Activated T-cell treated with anti-CD3 and anti-CD28 coated beads for 1 hour (primary cell): ENCODE measurements at regions not wholly inside any gene's neighbourhood (a gene's known extent, or its start where the extent isn't known, plus 50 kb on each side); places are given as distances from the start of the nearest gene placed in this dataset.
A peak's percentile ranks its signal among the peaks of the same experiment; 100 is the strongest.
"Not testable (repeated sequence)": the region's sequence is repeated elsewhere in the genome, so short reads cannot be mapped to it uniquely, and the experiment has no call there.

Experiments used
- DNase-seq: peaks from one replicate; pipeline ENCODE4 v3.0.0-alpha.2; 2020; ENCODE audit warnings: low read depth

DNA sequence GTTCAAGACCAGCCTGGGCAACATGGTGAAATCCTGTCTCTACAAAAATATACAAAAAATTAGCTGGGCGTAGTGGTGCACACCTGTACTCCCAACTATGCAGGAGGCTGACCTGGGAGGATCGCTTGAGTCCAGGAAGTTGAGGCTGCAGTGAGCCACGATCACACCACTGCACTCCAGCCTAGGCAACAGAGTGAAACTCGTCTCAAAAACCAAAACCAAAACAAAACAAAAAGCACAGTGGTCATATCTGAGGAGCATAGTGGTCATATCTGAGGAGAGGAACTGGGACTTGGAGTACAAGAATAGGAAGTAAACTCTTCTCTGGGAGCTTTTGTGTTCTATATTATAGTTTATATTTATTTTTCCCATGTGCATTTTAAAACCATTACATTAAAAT lies 275.3 kb upstream of the NOTCH2NLA start:
- not testable (repeated sequence) for DNase-seq

DNA sequence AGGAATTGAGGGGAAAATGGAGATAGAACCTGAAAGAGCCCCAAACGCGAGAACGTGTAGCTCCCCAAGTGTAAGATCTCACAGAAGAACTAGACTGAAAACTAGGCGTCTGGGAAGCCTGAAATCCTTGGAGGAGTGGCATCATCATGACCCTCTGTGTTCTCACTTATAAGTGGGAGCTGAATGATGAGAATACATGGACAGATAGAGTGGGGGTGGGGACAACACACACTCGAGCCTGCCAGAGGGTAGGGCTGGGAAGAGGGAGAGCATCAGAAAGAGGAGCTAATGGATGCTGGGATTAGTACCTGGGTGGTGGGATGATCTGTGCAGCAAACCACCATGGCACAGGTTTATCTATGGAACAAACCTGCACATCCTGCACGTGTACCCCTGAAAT lies 258.7 kb upstream of the NOTCH2NLA start:
- not testable (repeated sequence) for DNase-seq

DNA sequence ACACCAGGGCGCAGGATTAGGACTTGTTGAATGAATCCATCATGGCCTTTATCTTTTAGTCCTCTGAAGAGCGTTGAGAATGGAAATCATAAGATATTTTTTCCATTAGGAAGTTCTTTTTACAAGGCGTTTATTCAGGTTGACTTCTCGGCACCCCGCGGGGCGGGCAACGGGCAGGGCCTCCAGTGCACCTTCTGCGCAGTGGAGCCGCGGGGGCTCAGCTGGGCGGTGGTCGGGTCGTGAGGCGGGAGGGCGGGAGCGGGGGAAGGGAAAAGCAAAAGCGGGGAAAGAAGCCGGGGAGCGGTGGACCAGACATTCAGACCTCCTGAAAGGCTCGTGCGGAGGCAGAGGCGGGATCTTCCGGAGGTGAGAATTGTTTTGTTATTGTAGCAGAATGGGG lies 258.3 kb upstream of the NOTCH2NLA start:
- DNase-seq, result not testable (repeated sequence)

DNA sequence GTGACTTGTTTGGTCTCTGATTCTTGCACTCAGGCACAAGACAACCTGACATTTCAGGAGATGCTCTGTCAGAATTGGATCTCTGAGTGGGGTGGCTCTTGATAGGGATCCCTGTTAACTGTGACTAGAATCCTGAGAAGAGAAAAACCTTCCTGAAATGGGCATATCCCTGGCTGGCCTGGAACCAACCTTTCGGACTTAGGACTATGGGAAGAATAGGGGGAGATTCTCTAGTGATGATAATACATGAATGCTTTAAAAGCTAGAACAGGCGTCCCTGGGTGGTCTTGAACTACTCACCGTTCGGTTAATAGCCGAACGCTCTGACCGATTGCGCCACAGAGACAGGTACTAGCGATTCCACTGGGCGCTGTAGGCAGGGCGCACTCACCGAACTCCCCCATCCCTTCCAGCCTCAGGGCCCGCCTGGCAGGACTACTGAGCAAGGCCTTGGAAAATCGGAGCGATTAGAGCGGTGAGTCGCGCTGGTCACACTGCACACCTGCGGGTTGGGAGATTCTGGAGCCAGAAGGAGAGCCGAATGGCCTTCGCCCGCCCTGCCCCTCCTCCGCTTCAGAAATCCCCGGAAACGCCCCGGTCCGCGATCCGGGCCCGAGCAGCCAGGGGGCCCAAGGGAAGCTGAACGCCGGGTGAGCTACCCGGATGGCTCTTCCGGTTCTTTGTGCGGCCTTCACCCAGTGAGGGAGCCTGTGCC lies 257.6 kb upstream of the NOTCH2NLA start:
- not testable (repeated sequence) for DNase-seq

DNA sequence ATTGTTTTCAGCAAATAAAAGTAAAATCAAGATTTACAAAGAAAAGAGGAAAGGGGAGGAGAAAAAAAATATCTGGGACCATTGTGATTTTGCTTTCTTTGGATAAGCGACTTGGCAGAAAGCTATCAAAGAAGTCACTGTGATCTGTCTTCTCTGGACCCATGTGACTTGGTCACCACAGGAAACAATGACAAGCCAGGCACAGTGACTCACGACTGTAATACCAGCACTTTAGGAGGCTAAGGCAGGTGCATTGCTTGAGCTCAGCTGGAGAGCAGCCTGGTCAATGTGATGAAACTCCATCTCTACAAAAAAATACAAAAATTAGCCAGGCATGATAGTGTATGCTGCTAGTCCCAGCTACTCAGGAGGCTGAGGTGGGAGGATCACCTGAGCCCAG lies 255.4 kb upstream of the NOTCH2NLA start:
- not testable (repeated sequence) for DNase-seq

DNA sequence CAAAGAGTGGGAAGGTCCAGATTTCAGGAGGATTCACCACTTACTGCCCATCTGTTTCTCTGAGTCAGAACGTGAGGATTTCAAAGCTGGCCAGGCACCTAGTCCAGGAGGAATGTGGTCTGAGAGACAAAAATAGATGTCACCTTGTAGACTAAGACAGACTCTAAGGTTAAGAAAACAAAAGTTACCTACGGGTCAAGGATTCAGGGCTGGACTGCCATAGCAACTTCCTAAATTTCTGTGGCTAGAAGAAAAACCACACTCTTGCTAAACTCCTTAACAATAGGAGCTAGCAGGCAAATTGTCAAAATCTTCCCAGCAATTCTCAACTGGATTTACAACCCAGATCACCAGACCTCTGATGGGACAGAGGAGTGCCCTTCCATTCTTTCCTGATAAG lies 250.4 kb upstream of the NOTCH2NLA start:
- DNase-seq, result not testable (repeated sequence)

DNA sequence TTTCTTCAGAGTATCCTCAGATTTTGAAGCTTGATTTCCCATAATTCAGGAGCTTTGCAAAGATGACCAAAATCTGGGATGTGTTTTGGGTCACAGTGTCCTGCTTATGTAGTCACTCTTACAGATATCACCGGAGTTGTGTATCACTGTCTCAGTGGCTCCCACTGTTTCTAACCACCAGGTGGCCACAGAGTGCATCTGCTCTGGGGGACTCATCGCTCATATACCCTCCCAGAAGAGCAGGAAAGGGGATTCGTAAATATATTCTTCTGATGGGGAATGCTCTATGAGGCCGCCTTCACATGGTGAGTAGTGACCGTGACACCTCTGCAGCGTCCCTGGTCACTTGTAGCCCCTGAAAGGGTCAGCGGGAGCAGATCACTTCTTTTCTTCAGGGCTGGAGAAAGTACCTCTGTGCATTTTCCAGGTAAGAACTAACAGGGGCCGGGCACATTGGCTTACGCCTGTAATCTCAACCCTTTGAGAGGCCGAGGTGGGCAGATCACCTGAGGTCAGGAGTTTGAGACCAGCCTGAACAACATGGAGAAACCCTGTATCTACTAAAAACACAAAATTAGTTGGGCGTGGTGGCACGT lies 249.4 kb upstream of the NOTCH2NLA start:
- peak; percentile 2 for DNase-seq

DNA sequence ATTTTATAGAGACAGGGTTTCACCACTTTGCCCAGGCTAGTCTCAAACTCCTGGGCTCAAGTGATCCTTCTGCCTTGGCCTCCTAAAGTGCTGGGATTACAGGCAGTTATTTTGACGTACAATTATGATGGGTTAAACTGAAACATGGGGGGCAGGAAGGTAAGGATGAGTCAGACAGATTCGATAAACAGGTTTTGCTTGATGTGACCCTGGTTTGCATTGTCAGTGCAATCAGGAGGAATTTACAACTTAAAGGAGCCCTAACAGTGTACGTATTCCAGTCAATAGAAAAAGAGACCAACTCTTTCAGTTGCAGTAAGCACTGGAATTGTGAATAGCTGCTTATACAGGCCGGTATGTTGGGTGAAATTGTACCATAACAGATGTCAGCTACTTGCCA lies 246.3 kb upstream of the NOTCH2NLA start:
- DNase-seq, result not testable (repeated sequence)

DNA sequence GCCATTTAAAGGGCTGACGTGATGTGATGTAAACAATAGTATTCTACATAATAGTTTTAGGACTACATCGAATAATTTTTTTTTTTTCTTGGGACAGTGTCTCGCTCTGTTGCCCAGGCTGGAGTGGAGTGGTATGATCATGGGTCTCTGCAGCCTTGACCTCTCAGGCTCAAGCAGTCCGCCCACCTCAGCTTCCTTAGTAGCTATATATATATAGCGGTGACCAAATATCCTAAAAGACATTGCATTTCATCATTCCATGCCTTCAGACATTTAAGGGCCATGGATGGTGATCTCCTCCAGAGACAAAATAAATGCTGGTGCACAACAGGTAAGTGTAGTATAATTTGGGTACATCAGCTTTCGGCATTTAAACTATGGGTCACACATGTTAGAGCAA lies 245.4 kb upstream of the NOTCH2NLA start:
- DNase-seq, result not testable (repeated sequence)

DNA sequence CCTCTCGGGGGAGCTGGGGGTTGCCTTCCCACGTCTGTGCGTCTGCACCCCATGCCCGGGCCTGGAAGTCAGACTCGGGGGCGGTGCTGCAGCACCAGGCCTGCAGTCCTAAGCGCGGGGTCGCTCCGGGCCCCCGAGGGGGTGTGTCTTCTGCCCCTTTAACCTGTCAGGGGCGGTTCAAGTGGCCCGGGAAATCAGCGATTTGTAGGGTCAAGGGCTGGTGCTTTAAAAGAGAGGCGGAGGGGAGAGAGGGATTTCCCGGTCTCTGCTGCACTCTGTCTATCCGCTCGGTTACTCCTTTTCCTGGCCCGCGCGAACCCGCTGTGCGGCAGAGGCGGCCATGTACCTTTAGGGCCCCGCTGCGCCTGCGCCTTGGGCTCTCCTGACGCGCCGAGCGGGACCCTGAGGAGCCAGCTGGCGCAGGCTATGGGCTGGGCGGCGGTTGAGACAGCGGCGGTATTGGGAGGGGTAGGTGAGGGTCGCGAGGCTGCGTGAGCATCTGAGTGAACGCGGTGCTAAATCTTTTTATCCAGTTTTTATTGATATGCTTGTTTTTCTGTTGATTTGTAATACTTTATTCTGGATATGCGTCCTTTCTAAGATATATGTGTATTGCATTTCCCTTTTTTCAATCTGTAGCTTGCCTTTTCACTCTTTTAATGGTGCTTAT lies 243.5 kb upstream of the NOTCH2NLA start:
- peak; percentile 70 for DNase-seq

DNA sequence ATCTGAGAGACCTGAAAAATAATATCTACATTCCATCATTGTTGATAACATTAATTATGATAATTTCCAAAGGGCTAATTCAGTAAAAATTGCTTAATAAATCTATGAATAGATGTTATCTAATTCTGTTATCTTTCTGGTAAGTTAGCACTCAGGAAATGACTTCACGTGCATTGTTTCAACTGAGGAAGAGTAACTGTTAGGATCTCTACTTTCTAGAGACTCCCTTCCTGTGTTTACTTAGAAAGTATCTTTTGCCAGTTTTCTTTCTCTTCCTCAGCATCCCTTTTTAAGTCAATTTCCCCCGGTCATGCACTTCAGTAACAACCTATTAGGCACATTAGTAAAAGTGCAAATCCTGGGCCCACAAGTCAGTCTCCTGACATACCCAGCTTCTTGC lies 231.1 kb upstream of the NOTCH2NLA start:
- DNase-seq, result not testable (repeated sequence)

DNA sequence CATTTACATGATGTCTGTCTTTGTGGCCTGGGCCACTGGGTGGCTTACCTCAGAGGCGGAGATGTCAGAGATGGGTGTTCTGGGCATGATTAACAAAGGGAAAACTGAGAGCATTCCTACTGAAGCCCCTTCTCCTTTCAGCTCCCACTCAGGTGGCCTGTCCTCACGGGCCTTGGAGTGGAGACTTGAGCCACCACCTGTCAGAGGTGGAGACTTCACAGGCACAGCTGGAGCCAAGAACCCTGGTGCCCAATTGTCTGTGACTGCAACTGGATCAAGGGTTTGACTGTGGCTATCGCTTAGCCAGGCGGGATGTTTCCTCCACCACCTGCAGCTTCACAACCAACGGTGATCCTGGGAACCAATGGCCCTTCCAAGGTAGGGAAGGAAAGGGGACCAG lies 230.5 kb upstream of the NOTCH2NLA start:
- not testable (repeated sequence) for DNase-seq

DNA sequence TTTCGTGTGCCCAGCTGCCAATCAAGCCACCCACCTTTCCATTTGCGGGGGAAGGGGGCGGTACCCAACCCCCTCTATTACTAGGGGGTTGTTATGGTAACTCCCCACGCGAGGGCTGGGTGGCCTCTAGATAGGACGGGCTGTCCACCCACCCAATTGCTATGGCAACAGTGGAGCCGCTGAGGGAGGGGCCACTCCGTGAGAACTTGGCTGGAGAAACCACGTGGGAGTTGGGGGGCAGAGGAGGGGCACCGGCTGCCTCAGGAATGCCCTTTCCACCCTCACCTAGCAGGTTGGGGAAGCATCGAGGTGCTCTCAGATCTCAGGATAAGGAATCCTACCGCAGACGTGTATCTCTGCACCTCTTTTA lies 220.0 kb upstream of the NOTCH2NLA start:
- DNase-seq, result not testable (repeated sequence)

DNA sequence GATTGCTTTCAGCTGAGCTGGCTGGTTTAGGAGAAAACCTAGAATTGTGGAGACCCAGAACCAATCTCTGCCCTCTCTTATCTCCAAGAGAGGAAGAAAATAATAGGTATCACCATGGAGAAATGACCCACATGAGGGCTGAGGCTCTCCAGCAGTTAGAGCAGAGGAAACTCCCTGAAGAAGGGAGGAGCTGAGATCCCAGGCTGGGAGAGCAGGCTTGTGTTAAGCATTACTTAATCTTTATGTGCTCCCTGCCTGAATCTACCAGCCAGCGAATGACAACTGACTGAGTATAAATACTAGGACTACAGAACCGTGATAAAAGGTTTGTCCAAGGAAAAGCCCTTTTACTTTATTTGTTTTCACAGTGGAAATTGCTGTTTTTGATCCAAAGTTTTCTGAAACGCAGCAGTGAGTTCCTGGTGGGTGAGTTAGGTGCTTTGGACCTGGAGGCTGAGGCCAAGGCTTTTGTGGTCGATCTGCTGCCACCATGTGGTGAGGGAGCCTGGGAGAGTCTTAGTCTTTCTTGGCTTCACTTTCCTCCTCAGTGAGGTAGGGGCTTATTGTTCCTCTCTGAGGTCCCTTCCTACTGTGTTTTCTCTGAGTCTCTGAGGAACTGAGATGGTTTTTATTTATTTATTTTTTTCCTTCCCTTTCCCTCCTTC lies 219.5 kb upstream of the NOTCH2NLA start:
- peak; percentile 45 for DNase-seq

DNA sequence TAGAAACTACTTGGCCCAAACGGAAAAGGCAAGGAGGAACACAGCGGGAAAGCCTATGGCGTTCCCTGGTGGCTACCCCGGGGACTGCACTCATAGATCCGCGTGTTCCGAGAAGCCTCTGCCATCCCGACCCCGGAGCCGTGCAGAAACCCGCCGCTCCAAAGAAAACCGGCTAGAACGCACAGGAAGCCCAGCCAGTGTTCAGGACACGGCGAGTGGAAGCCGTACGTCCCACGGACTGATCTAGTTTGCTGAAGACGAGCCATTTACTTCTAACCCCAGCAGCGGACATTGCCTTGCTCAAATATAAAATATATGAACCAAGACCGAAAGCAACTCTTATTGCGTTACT lies 215.0 kb upstream of the NOTCH2NLA start:
- DNase-seq, result not testable (repeated sequence)

DNA sequence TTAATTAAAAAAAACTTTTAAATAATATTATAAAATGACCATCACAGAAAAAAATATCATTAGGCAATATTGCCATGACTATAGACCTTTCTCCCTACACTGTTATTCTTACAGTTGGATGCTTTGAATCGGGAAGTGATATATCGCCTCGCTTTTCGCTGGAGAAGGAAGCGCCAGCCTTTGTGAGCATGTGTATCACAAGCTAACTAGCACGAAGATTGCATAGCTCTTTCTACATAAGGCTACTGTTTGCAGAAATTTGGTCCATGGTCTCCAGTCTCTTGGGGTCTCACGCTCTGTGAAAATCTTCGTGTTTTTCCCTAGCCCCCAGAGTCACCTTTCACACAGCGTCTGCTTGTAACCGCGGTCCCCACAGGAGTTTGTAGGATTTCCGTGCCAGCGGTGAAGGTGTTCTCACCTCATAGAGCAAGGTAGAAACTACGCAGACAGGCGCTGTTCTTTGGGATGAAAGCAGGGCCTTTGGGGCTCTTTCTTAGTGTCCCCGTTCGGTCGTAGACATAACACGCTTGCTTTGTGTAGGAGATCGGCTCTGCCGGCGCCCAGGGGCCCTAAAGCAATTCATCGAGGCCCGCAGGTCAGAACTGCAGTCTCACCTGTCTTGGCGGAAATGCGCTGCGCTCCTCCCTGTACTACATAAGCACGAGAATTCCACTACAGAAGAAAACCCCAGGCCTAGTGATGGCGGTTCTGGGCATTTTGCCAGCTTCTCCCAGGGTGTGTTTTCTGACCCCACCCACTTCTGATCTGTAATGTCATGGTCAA lies 214.5 kb upstream of the NOTCH2NLA start:
- not testable (repeated sequence) for DNase-seq

DNA sequence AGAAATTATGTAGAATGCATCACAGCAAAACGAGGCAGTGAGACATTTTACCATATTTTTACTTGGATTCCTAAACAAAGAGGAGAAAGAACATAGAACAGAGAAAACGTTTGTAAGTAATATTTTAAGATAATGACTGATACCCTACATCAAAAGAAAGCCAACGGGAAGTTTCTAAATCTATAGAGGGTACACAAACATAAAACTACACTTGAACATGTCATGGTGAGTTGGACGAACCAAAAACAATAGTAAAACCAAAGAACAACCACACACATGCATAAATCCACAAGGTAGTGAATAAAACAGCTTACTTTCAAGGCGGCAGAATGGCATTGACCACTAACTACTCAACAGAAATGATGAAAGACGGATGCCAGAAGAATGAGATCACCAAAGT lies 209.7 kb upstream of the NOTCH2NLA start:
- DNase-seq, result not testable (repeated sequence)

DNA sequence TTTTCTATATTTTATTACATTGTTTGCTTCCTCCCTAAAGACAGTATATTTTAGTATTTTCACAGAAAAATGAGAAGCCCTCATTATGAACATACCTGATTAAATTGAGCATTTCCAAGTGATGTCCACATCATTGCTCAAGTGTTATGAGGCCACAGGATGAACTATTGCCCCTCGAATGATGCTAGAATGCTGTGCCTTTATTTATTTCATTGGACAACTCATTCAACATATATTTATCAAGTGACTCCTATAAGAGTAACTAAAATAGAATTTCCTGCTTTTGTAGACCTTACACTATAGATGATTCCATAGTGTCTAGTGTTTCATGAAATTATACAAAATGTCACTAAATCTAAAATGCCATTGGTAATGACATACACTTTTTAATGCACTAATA lies 187.8 kb upstream of the NOTCH2NLA start:
- DNase-seq, result not testable (repeated sequence)

DNA sequence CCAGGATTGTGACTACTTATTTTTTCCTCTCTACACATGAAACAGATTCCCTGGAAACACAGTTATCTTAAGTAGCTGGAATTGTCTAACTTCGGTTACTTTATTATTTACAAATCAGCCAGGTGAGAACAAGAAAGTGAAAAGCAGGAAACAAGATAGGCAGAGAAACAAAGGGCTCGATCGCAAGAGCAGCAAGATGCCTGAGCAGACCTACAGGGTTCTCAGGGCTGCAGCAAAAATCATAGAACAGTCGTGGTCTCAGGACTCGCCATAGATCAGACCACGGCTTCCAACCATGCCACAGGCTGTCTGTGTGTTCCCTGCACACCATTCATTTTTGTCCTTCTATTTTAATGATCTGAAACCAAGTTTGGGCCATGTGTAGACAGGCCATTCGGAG lies 186.2 kb upstream of the NOTCH2NLA start:
- DNase-seq, result not testable (repeated sequence)

DNA sequence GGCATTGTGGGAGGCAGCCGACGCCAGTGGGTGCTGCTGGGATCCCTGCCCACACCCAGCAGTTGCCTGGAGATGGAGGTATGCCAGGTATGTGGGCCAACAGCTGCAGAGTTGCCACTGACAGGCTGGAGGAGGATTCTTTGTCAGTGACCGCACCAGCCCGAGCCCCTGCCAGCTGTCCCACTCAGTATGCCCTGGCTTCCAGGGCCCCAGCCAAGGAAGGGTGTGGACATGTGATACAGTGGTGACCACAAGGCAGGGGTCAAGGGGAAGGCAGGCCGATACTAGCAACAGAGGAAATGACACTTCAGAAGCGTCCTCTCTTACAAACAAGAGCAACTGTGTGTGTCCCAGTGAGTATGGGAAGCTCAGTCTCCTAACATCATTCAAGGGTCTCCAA lies 185.1 kb upstream of the NOTCH2NLA start:
- DNase-seq, result not testable (repeated sequence)

DNA sequence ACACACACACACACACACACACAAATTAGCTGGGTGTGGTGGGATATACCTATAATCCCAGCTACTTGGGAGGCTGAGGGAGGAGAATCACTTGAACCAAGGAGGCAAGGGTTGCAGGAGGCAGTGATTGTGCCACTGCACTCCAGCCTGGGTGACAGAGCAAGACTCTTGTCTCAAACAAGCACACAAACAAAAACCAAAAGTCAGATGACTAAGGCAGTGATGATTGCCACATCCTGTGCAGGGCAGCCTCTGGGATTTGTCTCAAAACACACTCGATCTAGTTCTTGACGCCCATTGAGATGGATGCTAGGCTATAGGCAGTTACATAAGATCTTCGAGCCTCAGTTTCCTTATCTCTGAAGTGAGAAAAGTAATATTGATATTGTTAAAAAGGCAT lies 183.1 kb upstream of the NOTCH2NLA start:
- not testable (repeated sequence) for DNase-seq
